Gastroesophageal sphincter (tissue), 4 donors: ENCODE measurements at regions not wholly inside any gene's neighbourhood (a gene's known extent, or its start where the extent isn't known, plus 50 kb on each side); places are given as distances from the start of the nearest gene placed in this dataset.

Experiments used
- ATAC-seq: fragments of 150-250 bp; one replicate; pipeline ENCODE4 v1.9.1; 2016; ENCODE audit warnings: mild to moderate bottlenecking, moderate library complexity
- H3K27ac ChIP-seq, 4 donors: fragments of 200-600 bp; sonication (generic) in 3 of 4; 1 replicate in 3 of 4; 2 replicates in 1 of 4; pipeline ENCODE4 v1.5.1; 2016 to 2019
- H3K27me3 ChIP-seq: fragments of 200-600 bp; sonication (generic); one replicate; pipeline ENCODE4 v1.5.1; 2019
- H3K36me3 ChIP-seq, 2 donors: fragments of 200-600 bp; sonication (generic); one replicate each; pipeline ENCODE4 v1.5.1; 2019; ENCODE audit warnings: control low read depth in 1 of 2
- H3K4me1 ChIP-seq, 3 donors: fragments of 200-600 bp; sonication (generic); 1 replicate in 2 of 3; 2 replicates in 1 of 3; pipeline ENCODE4 v1.5.1; 2016 to 2019; ENCODE audit warnings: control low read depth in 2 of 3
- H3K4me3 ChIP-seq, 2 donors: fragments of 200-600 bp; sonication (generic); one replicate each; pipeline ENCODE4 v1.5.1; 2019; ENCODE audit warnings: mild to moderate bottlenecking in 1 of 2, moderate library complexity in 1 of 2
- H3K9me3 ChIP-seq, 3 donors: fragments of 200-600 bp; sonication (generic); one replicate each; pipeline ENCODE4 v1.5.1; 2017 to 2019; ENCODE audit warnings: control low read depth in 2 of 3
- EP300 ChIP-seq: sonication (generic); formaldehyde crosslinking; IDR thresholded peaks from one replicate; pipeline ENCODE4 v1.6.1; 2017; ENCODE audit warnings: antibody characterized with exemption, mild to moderate bottlenecking
- POLR2A ChIP-seq, 2 donors: fragments of 450-650 bp; IDR thresholded peaks; one replicate each; pipeline ENCODE4 v1.6.1; 2017; ENCODE audit warnings: antibody characterized with exemption in 2 of 2, mild to moderate bottlenecking in 2 of 2, moderate library complexity in 1 of 2
- POLR2AphosphoS5 ChIP-seq: sonication (generic); formaldehyde crosslinking; IDR thresholded peaks from one replicate; pipeline ENCODE4 v1.6.1; 2017; ENCODE audit warnings: antibody characterized with exemption
- WGBS, 2 donors: methylation state at CpG; one replicate each; pipeline ENCODE4 v1.1.5; 2018; ENCODE audit warnings: low coverage in 1 of 2; 5-methylcytosine and 5-hydroxymethylcytosine counted together
- TF ChIP-seq, protein P1 (sequence below), 4 experiments: fragments of 200-600 bp in 2 of 4; fragments of 450-650 bp in 2 of 4; sonication (generic) in 1 of 4; IDR thresholded peaks; one replicate each; pipeline ENCODE4 v1.5.1; 2017 to 2019; ENCODE audit warnings: antibody characterized with exemption in 4 of 4, mild to moderate bottlenecking in 2 of 4, moderate library complexity in 2 of 4

DNA sequence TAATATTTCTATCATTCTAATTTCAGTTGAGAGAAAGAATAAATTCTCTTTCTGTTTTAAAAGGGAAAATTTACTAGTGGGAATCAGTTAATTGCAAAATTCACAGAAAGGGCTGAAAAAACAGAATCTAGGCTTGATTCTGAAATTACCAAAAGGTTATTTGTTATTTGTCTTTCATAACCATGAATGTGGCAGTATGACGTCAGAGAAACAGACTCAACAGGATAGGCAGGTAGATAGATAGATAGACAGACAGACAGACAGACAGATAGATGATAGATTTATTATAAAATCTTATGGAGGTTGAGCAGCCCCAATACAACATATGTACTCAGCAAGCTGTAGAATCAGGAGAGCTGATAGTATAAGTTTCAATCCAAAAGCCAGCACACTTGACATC is 311.0 kb downstream of the ADAM29 start:
- H3K4me3 ChIP-seq, result no peak overlapping the region
- H3K9me3 ChIP-seq, result no peaks in the 10 kb centered on the region
- no peak overlapping the region for H3K27ac ChIP-seq
- TF ChIP-seq POLR2AphosphoS5 (no peak), EP300 (no peak), POLR2A (IDR thresholded peaks at IDR 0.05) (no peak)
- TF ChIP-seq, protein P1, sequence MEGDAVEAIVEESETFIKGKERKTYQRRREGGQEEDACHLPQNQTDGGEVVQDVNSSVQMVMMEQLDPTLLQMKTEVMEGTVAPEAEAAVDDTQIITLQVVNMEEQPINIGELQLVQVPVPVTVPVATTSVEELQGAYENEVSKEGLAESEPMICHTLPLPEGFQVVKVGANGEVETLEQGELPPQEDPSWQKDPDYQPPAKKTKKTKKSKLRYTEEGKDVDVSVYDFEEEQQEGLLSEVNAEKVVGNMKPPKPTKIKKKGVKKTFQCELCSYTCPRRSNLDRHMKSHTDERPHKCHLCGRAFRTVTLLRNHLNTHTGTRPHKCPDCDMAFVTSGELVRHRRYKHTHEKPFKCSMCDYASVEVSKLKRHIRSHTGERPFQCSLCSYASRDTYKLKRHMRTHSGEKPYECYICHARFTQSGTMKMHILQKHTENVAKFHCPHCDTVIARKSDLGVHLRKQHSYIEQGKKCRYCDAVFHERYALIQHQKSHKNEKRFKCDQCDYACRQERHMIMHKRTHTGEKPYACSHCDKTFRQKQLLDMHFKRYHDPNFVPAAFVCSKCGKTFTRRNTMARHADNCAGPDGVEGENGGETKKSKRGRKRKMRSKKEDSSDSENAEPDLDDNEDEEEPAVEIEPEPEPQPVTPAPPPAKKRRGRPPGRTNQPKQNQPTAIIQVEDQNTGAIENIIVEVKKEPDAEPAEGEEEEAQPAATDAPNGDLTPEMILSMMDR (IDR thresholded peaks at IDR 0.05), result no peak
- H3K4me1 ChIP-seq, result no peaks in the 10 kb centered on the region
- no peaks in the 10 kb centered on the region for H3K27me3 ChIP-seq
- WGBS, 2 donors, result 47 to 83% methylated on average over 1 of the region's 1 CpG
- ATAC-seq, result no peak
- H3K36me3 ChIP-seq, result no peaks in the 10 kb centered on the region

DNA sequence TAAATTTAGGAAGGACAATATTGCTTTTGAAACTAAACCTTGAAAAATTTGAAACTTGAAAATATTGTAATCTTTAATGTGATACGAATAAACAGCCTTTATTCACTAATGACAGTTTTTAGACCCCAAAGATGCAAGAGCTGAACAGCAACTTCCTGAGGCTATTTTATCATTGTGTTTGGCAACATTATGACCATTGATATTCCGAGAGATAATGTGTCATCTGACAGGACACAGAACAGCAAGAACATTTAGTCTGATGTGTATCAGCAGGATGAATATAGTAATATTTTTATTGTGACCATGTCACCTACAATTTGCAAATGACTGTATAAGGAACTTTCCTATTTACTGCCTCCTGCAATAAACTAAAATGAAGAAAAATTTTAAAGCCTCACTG is 316.0 kb downstream of the ADAM29 start:
- Histone ChIP-seq H3K27me3 (no peaks in the 10 kb centered on the region), H3K4me3 (no peak overlapping the region), H3K36me3 (no peaks in the 10 kb centered on the region), H3K9me3 (no peaks in the 10 kb centered on the region), H3K4me1 (no peaks in the 10 kb centered on the region), H3K27ac (no peak overlapping the region)
- 60 to 85% methylated on average over 2 of the region's 2 CpGs for WGBS, 2 donors
- no peak for ATAC-seq
- no peak for TF ChIP-seq POLR2A (IDR thresholded peaks at IDR 0.05)
- TF ChIP-seq, protein P1 (IDR thresholded peaks at IDR 0.05), result no peak
- no peak for TF ChIP-seq EP300
- TF ChIP-seq POLR2AphosphoS5, result no peak

DNA sequence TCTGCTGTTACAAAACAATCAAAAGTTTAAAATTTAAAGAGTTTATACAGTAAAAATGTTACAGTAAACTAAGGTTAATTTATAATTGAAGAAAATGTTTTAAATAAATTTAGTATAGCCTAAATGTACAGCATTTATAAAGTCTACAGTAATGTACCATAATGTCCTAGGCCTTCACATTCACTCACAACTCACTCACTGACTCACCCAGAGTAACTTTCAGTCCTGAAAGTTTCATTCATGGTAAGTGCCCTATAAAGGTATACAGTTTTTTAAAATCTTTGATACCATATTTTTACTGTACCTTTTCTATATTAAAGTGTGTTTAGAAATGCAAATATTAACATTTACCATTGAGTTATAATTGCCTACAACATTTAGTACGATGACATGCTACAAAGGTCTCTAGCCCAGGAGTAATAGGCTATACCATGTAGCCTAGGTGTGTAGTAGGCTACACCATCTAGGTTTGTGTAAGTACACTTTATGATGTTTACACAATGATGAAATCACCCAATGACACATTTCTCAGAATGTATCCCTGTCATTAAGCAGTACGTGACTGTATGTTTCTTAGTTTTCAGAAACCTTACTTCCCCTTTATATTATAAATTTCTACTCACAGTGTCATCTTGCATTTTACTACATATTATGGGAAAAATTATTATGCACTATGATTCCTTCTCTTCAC is 320.8 kb downstream of the ADAM29 start:
- Histone ChIP-seq H3K36me3 (no peaks in the 10 kb centered on the region), H3K27me3 (no peaks in the 10 kb centered on the region), H3K4me3 (no peak overlapping the region), H3K9me3 (no peaks in the 10 kb centered on the region), H3K4me1 (no peaks in the 10 kb centered on the region), H3K27ac (no peak overlapping the region)
- no peak for ATAC-seq
- WGBS, 2 donors, result 86 to 98% methylated on average over 2 of the region's 2 CpGs
- TF ChIP-seq POLR2A (IDR thresholded peaks at IDR 0.05) (no peak), EP300 (no peak), POLR2AphosphoS5 (no peak)
- TF ChIP-seq, protein P1 (IDR thresholded peaks at IDR 0.05), result no peak

DNA sequence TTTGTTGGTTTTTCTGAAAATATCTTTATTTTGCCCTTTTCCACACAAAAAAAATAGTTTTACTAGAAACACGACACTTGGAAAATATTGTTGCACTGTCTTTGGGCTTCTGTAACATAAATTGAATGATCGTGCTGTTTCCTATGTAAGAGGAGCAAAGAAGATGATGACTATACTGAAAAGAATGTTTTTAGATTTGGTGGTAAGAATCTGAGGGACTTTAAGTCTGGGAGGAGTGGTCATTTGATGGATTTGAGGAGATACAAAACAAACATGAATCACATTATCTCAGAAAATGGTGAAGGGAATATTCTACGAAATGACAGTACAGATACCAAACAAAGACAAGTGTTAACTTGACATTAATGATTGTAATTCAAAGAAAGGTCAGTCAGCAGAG is 328.8 kb downstream of the ADAM29 start:
- Histone ChIP-seq H3K27me3 (no peaks in the 10 kb centered on the region), H3K4me3 (no peak overlapping the region), H3K4me1 (no peaks in the 10 kb centered on the region), H3K36me3 (no peaks in the 10 kb centered on the region), H3K9me3 (no peaks in the 10 kb centered on the region), H3K27ac (no peak overlapping the region)
- TF ChIP-seq POLR2AphosphoS5 (no peak), EP300 (no peak), POLR2A (IDR thresholded peaks at IDR 0.05) (no peak)
- TF ChIP-seq, protein P1 (IDR thresholded peaks at IDR 0.05), result no peak
- WGBS, 2 donors, result 63 to 73% methylated on average over 3 of the region's 3 CpGs
- no peak for ATAC-seq

DNA sequence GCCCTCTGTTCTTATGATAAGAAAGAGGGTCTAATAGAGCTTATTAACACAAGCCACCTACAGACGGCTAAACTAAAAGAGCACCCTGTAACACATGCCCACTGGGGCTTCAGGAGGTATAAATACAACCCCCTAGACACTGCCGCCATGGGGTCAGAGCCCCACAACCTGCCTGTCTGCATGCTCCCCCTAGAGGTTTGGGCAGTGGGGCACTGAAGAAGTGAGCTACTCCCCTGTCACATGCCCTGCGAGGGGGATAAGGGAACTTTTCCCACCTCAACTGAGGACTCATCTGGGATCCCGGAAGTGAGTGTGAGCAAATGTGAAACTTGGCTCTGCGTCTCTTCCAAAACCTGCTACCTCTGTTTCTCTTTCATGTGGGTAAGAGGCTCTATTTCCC is 334.5 kb downstream of the ADAM29 start:
- ATAC-seq, result no peak
- TF ChIP-seq, protein P1 (IDR thresholded peaks at IDR 0.05), result no peak
- no peak for TF ChIP-seq POLR2A (IDR thresholded peaks at IDR 0.05)
- TF ChIP-seq POLR2AphosphoS5, result no peak
- no peak for TF ChIP-seq EP300
- no peak overlapping the region for H3K4me3 ChIP-seq
- no peak overlapping the region for H3K27ac ChIP-seq
- WGBS, 2 donors, result 100% methylated on average over 1 of the region's 5 CpGs; no CpG with 5 or more reads in 1 of the 2 donors
- no peaks in the 10 kb centered on the region for H3K27me3 ChIP-seq
- no peaks in the 10 kb centered on the region for H3K4me1 ChIP-seq
- no peaks in the 10 kb centered on the region for H3K36me3 ChIP-seq
- H3K9me3 ChIP-seq, result no peaks in the 10 kb centered on the region
